ENCODE measurements at regions not wholly inside any gene's neighbourhood (a gene's known extent, or its start where the extent isn't known, plus 50 kb on each side); places are given as distances from the start of the nearest gene placed in this dataset.

DNA sequence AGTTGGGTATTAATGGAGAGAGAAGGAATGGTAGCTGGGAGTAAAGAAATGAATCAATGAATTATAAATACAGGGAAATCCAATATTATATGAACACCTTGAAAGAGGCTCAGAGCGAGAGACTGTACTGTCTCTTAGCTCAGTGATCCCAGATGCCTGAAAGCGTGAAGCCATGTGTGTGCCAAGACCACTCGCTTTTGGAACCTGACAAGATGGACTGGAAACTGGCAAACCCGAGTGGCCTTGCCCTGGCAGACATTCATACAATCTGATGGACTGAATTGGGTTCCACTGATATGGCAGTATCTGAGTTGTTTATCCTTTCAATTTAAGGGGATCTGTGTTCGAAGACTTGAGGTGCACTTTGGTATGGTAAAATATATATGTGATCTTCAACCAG is 170.3 kb downstream of the ERCC6L2 start:
- no peak for DNase-seq

DNA sequence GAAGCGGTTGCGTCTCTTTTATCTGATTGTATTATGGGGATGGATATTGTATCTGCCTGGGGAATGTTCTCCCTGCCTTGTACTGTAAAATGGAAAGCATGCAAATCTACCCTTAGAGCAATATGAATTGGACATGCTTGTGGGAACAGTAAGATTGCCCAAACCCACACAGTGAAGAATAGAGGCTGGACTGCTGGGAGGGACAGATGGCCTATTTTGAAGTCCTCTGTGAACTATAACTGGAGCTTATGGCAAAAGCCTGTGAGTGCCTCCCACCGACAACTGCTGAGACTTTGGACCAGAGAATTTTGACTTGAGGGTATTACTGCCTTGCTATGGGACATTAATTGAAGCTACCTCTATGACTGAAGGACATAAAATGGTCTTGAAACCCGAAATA is 168.9 kb downstream of the ERCC6L2 start:
- no peak for DNase-seq

DNA sequence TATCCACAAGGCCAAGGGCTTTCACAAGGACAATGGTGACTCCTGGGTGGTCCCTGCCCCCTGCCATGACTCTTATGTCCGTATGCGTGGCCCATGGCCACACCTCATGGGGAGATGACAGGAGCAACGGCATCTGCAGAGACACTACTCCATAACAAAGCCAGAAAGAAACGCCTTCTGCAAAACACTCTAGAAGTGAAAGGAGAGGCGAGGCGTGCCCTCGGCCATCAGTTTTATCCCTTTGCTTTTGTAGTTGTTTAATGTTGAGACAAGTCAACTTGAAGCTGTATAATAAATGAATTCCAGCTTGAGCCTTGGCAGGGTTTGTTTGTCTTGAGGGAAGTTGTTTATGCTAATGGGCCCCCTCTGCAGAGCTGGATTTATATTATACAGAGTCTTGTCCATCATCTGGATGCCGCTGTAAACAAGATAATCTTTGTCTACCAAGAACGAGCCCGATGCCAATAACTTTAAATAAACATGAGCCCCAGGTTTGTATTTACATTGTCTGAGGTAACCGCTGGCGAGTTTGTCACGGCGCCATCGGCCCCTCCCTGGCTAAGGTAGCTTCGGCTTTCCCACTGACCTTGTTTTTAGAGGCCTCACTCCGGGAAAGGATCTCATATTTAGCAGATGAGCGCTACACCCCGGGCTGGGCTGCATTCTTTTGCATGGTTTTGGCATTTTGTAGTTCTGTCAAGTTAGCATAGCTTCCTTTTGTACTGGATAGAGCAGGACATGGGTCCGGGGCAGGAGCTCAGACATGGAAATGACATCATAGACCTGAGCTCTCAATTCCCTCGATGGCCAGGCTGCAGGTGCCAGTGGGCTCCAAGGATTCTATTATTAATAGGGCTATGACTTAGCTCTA is 165.3 kb downstream of the ERCC6L2 start:
- DNase-seq, result no peak

DNA sequence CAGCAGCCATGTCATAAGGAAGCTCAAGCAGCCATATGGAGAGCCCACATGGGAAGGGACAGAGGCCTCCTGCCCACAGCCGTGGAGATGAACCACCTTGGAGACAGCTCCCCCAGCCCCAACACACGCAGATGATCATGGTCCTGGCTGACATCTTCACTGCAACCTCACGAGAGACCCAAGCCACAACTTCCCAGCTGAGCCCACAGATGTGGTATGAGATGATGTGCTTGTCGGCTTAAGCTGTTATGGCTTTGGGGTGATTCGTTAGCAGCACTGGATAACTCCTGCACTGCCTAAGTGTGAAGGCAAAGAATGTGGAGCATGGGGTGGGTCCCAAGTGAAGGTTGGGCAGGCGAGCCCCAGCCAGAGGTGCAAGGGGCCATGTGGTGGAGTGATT is 163.4 kb downstream of the ERCC6L2 start:
- DNase-seq, result no peak

DNA sequence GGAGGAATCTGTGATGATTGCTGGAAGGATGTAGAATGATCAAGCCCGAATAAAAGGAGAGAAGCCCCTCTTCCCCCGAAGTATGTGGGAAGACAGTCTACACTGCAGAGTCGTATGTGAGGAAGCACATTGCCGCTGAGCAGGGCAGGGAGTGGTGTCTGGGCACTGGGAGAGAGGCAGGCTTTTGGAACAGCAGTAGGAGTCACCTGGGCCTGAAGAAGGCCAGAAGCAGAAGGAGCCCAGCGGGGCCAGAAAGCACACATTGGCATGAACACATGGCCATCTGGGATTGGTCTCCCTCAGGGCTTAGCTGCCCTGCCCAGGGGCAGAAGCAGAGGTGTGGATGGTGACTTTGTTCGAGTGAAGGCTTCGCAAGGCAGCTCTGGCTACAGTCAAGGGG is 162.8 kb downstream of the ERCC6L2 start:
- no peak for DNase-seq

DNA sequence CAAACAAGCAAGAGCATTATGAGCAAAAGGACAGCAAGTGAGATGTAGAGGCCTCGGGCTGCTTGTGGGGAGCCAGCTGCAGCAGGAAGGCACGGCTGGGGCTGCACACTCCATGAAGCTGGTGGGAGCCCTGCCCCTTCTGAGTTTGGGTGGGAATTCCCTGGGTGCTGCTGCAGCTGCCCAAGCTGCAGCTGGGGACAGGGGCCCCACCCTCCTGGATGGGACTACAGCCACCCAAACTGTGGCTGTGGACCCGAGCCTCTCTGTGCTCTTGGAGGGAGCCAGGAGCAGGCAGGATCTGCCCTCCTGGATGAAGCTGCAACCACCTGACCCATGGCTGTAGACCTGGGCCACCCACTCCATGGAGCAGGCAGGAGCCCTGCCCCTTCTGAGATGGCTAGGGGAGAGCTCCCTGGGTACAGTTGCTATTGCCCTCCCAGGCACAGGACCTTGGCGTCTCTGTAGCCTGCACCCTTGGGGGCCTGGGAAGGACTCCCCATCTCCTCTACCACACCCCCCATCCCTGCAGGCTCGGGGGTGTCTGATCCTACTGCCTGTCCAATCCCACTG is 159.1 kb downstream of the ERCC6L2 start:
- DNase-seq, result no peak

DNA sequence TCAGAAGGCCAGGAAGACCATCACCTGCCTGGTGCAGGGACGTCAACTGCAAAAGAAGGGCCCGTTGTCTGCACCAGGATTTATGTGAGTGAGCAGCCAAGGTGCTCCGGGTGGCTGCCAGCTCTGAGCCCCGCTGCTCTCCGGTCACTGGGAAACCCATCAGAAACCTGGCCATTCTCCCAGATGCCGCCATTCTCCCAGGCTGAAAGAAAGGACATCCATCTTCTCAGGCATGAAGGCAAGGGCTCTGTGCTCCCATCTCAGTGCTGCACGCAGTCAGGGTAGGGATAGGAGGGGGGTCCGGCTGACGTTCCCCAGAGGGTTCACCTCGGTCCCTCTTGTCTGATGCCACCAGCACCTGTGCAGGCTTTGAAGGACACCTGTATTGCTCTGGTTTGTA is 158.4 kb downstream of the ERCC6L2 start:
- DNase-seq, result peak in 3 of 58 donors; percentile 7 to 28 (median 10)

DNA sequence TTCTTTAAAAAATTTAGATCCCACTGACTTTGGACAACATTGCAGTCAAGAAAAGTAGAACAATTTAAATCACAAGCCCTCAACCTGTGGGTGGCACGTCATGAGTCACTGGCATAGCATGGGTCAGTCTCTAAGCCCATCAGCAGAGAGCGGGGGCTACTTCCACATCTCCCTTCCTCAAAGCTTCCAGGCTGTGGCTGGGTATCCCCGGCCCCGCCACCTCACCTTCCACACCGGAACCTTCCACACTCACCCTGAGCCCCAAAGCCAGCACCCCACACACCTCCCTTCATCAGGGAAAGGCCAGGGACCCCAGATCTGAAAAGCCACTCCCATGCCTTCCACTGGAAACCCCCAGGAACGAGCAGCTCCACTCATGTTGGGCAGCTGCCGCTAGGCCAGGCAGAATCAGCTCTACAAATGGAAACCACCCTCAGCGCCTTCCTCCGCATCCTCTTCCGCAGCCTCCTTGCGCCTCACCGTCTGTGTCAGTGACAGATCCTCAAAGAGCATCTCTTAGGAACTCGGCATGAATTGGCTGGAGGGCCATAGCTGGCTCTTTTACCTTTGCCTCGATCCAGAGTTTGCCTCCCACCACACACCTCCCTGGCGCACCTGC is 156.5 kb downstream of the ERCC6L2 start:
- DNase-seq, result peak in 7 of 58 donors; percentile 14 to 57 (median 26)

DNA sequence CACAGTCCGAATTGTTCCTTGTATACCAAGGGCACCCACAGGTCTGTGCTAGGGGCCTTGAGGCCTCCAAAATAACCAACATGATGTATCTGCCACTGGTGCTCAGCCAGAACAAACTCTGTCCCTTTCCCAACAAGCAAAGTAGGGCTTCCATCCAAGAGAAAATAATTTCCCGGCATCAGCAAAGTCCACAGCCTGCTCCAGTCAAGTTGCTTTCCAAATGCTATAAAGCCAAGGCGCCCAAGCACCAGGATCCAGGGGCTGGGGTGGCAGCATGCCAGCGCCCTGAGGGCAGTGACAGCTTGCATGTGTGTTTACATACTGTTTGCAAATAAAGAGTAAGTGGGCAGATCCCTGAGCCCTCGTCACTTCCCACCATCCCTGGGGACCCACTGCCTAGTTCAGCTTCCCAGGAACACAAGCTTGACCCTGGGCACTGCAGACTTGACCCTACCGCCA is 155.9 kb downstream of the ERCC6L2 start:
- peak in 18 of 58 donors; percentile 4 to 68 (median 24) for DNase-seq

DNA sequence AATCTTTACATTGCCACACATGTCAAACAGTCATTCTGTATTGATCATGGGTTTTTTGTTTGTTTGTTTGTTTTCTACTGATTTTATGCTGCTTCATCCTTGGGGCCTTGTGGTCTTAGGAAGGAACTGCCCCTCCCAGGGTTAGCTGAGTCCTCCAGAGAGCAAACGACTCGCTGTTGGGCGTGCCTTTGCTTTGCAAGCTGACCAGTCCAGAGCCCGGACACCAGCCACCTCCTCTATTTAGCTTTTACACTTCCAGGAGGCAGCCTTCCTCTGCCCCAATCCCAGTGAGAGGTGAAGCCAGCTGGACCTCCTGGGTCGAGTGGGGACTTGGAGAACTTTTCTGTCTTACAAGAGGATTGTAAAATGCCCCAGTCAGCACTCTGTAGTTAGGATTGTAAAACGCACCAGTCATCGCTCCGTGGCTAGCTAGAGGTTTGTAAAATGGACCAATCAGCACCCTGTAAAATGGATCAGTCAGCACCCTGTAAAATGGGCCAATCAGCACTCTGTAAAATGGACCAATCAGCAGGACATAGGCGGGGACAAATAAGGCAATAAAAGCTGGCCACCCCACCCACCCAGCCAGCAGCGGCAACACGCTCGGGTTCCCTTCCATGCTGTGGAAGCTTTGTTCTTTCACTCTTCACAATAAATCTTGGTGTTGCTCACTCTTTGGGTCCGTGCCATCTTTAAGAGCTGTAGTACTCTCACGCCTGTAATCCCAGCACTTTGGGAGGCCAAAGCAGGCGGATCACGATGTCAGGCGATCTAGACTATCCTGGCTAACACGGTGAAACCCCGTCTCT is 154.4 kb downstream of the ERCC6L2 start:
- no peak for DNase-seq

DNA sequence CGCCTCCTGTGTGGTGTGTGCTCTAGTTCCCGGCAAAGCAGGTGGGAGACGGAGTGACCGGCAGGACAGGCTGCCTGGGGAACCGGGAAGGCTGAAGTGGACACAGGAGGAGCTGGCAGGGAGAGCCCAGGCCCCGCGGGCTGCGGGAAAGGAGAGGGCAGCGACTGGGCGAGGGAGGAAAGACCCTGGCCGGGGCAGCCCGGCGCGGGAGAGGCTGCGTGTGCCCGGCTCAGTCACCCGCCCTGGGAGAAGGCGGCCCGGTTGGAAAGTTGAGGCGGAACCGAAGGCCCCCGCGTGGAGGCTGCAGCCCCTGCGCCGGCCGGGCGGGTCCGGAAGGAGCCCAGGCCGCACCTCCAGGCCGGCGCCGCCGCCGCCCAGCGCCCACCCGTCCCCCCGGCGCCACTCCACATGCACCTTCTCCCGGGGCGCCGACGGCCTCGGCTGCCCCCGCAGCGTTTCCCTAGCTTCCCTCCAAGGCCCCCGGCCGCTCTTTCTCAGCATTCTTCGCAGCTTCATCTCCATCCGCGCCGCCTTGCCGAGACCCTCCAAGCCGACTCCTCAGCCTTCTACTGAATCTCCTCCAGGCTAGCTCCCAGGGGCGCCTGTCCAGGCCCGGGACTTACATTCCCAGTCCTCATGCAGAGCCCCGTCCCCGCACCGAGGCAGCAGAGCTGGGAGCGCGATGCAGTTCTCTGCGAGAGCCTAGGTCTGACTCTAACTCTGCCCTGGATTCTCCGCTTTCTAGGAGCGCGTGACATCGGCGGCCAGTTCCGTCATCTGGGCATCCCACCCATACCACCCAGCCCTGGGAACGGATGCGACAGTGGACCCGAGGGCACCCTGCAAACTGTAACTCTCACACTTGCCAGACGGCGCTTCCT is 152.0 kb downstream of the ERCC6L2 start:
- peak in 3 of 58 donors; percentile 15 to 33 (median 32) for DNase-seq

DNA sequence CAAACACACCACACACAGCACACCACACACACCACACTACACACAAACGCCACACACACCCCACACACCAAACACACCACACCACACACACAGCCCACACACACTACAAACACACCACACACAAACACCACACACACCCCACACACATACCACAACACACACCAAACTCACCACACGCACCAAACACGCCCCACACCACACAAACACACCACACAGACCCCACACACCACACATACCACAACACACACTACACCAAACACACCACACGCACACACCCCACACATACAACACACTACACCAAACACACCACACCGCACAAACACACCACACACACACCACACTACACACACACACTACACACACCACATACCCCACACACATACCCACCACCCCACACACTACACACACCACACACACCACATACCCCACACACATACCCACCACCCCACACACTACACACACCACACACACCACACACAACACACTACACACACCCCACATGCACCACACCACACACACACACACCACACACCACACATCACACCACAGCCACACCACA is 151.2 kb downstream of the ERCC6L2 start:
- DNase-seq, result no peak

DNA sequence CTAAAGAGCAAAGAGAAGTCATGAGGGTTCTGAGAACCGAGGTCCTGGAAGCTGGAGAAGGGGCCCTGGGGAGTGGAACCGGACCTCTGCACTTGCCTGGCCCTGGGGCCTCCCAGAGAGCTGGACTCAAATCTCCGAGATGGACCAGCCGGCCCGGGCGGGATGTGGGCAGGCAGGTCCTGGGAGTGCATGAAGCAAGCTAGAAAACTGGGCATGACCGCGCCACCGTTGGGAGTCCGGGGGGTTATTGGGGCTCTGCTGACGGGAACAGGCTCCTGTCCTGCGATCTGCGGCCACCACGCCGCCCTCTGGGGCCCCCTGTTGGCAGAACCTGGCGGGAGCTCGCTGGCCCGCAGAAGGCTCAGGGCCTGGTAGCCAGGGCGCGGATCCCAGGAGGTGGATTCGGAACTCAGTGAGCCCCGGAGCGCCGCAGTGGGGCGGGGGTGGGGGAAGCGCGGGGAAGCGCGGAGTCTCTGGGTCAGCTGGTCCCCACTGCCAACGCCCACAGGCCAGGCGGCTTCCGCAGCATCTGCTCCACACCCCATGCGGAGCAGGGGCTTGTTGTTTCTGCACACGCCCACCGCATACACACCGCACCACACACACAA is 150.6 kb downstream of the ERCC6L2 start:
- DNase-seq, result peak in 25 of 58 donors; percentile 18 to 61 (median 36)

DNA sequence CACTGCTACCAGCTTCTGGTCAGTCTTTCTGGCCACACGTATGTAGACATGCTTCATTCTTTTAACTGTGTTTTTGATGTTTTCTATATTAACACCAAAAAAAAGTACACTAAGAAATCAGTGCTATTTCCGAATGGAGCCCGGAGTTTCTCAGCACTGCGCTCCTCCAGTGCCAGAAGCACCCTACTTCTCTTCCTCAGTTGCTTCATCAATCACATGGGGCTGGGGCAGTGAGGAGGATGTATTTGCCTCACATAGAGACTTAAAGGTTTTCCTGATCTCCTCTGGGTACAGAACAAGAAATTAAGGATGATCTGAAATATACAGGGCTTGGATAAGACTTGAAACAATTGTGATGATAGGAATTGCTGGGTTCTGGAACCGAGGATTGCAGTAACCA is 148.0 kb downstream of the ERCC6L2 start:
- DNase-seq, result peak in 1 of 58 donors; percentile 6

DNA sequence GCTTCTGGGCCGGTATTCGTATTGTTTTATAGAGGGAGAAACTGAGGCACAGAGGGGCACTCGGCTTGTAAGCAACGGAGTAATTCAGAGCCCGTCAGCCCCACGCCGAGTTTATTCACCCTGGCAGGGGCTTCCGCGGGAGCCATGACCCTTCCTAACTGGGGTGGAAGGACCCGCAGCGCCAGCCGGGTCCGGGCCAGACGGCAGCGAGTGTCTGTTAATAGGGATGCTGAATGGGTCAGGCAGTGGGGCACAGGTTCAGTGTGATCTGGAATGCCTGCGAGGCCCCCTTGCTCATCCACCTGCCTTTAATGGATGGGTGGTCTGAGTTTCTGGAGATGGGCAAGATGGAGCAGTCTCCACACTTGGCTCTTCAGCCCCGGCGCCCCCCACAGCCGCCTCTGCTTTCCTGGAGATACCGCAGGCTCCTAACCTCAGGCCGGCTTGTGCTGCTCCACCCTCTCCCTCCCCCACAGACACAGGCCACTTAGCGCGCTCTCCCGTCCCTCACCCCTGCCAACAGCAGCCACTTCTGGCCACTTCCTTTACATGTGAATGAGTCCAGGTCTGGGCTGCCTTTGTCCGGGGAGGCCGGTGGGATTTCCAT is 147.1 kb downstream of the ERCC6L2 start:
- peak in 25 of 58 donors; percentile 10 to 47 (median 24) for DNase-seq

DNA sequence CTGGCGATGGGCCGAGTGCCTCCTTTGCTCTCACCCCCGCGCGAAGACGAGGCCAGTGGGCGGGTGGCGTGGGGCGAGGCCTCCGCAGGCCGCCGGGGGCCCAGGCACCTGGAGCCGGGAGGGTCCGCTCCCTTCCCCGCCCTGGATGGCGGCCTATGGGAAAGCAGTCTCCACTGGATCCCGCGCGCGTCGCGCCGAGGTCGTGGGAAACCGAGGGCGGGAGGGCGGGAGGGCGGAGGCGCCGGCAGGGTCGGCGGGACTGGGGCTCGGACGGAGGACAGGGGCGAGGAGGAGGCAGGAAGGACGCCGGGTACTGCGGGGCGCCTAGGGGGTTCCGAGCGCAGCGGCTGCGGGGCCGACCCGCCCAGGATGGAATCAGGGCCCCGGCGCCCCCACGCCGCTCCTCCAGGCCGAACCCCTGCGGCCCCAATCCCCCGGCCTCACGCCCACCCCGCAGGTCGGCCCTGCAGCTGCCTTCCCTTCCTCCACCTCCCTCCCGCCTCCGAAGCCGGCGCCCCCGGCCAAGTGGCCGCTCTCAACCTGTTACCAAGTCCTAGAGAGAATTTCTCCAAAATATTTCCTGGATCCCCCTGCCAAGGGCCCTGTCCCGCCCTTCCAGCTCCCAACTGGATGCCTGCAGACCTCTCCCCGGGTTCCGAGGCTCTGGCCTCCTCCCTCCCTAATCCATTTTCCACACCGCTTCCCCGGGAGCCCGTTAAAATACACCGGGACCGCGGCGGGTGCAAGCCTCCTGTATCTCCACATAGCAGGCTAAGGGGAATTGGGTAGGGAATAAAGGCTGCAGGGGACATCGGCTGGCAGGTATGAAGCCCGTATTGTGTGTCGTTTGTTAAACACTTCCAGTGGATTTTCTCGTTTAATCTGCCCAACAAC is 146.3 kb downstream of the ERCC6L2 start:
- peak in 41 of 58 donors; percentile 14 to 76 (median 56) for DNase-seq

DNA sequence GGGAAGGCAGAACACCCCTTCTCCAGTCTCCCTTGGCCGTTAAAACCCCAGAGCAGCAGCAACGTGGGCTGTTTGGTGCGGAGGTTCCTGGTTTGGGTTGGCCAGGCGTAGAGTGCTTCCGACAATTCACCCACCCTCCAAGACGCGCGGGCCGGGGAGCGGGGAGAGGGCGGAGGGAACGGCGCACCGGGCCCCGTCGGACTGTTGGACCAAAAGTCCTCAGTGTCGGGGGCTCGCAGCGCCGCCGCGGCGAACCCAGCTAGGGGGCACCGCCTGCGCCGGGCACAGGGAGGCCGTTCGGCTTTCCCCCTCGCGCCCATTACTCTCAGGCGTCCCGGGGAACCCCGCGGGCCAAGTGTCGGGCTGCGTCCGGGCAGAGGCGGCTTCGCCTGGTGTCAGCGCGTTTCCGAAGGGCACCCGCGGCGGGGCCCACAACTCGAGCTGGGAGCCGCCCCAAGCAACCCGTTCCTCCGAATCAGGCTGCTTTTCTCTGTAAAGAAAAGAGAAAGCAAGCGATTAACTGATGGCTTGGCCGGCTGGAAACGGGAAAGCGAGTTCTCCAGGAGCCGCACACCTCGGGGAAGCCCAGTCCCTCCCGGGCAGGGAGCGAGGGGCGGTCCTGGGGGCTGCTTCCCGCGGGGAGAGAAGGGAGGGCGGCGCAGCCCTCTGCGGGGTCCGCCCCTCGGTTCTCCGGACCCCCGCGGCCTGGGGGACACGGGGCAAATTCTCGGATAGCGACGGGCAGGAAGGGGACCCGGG is 145.5 kb downstream of the ERCC6L2 start:
- peak in 17 of 58 donors; percentile 8 to 46 (median 34) for DNase-seq

Data from anterior cingulate cortex (tissue), 58 donors.